Caki2 (cell line): ENCODE measurements at regions not wholly inside any gene's neighbourhood (a gene's known extent, or its start where the extent isn't known, plus 50 kb on each side); places are given as distances from the start of the nearest gene placed in this dataset.
"Not testable (repeated sequence)": the region's sequence is repeated elsewhere in the genome, so short reads cannot be mapped to it uniquely, and the experiment has no call there.

ENCODE experiments used
- DNase-seq: peaks from one replicate; pipeline ENCODE4 v3.0.0-alpha.2; 2015; ENCODE audit warnings: low read depth
- in situ Hi-C: cut with HindIII; loops from 2 replicates; pipeline ENCODE4 v1.10.0; 2016; ENCODE audit warnings: low sequenced_read_pairs, low pct_unique_long_range_greater_than_20kb, mixed read lengths

DNA sequence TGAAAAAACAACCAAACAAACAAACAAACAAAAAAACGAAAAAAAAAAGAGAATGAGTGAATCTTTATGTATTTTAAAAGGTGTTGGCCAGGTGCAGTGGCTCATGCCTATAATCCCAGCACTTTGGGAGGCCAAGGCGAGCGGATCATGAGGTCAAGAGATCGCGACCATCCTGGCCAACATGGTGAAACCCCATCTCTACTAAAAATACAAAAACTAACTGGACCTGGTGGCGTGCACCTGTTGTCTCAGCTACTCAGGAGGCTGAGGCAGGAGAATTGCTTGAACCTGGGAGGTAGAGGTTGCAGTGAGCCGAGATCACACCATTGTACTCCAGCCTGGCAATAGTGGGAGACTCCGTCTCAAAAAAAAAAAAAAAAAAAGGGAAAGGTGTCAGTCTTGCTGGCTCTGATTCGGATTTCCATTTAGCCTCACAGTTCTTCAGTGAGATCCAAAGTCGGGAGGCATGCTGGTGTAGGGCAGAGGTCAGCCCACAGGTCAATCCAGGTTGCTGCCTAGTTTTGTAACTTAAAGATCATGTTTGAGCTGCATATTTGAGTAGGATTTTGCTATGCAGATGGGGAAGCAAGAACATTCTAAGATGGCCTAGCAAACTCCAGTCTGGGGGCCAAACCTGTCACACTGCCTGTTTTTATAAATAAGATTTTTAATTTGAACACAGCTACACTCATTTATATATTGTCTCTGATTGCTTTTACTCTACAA lies 179.6 kb upstream of the ZNF217 start:
- DNase-seq = not testable (repeated sequence)
- in situ Hi-C loops = loop anchor here (25.0 kb wide), 1 partner anchor 139 kb away; no protein-coding TSS in a partner anchor

DNA sequence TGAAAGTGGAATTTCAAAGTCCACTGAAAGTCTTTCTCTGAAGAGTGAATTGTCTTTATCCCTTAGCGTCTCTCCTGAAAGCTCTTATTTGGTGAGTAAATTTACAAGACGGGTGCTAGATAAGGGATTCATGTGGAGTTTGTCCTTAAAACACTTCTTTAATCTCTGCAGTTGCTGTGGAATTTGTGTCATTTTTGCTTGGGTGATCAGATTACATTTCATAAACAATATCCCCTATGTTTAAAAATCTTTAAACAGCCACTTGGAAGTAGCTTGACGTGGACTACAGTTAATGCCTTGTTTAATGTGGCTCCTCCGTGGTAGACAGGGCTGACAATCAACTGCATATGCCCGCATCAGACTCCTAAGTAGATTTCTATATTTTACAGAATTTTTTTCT lies 175.4 kb upstream of the ZNF217 start:
- DNase-seq = no peak
- in situ Hi-C loops = loop anchor here (25.0 kb wide), 1 partner anchor 143 kb away; no protein-coding TSS in a partner anchor

DNA sequence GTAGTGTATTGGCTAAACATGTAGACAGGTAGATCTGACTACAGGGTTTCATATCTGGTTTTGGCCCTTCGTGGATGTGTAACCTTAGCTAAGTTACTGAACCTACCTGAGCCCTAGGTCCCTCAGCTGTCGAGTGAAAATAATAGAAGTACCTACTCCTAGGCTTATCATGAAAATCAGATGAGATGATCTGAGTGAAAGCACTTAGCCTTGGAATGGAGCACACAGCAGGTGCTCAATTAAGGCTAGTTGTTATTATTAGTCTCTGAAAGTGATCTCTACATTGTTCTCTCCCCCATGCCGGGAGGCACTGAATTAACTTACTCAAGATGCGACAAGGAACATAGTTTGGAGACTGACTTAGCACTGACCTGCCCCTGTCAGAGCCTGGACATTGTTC lies 174.7 kb upstream of the ZNF217 start:
- DNase-seq = no peak
- in situ Hi-C loops = loop anchor here (25.0 kb wide), 1 partner anchor 144 kb away; no protein-coding TSS in a partner anchor

DNA sequence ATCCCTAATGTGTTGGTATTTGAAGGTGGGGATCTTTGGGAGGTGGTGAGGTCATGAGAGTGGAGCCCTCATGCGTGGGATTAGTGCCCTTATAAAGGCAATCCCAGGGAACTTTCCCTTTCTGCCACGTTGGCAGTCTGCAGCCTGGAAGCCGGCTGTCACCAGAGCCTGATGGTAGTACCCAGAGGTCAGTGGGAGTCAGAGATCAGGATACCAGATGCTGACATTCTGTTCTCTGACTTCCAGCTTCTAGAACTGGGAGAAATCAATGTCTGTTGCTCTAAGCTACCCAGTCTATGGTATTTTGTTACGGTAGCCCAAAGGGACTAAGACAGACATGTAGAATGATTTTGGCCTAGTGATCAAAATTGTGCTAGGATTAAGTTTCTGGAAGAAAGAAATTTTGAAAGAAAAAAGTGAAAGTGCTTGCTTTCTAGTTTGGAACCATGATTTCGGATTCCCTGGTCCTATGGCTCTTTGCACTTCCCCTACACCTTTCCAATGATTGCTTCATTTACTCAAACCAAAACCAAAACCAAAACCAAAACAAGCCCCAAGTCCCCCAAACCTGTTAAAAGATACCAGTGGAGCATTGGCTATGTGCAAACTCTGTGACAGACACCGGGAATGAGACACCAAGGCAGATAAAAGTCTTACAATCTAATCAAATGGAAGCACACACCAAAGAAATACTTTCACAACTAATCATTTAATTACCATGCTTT lies 173.7 kb upstream of the ZNF217 start:
- in situ Hi-C loops = loop anchor here (25.0 kb wide), 1 partner anchor 145 kb away; no protein-coding TSS in a partner anchor
- no peak for DNase-seq

DNA sequence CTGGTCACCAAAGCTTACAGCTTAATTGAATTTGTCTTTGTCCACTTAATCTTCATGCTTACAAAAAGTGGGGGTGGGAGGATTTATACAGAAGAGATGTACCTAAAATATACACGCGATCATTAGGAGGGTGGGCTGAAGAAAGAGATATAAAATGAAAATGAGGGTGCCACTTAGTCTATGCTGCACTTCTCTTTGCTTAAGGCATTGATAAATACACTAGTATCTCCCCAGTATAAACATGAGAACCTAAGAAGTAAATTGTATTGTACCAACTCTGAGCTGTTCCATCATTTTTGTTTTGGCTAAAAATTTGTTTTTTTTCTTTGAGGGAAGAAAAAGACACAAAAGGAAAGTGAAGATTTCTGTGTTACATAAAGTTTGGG lies 170.8 kb upstream of the ZNF217 start:
- in situ Hi-C loops = loop anchor here (25.0 kb wide), 1 partner anchor 148 kb away; no protein-coding TSS in a partner anchor
- DNase-seq = no peak

DNA sequence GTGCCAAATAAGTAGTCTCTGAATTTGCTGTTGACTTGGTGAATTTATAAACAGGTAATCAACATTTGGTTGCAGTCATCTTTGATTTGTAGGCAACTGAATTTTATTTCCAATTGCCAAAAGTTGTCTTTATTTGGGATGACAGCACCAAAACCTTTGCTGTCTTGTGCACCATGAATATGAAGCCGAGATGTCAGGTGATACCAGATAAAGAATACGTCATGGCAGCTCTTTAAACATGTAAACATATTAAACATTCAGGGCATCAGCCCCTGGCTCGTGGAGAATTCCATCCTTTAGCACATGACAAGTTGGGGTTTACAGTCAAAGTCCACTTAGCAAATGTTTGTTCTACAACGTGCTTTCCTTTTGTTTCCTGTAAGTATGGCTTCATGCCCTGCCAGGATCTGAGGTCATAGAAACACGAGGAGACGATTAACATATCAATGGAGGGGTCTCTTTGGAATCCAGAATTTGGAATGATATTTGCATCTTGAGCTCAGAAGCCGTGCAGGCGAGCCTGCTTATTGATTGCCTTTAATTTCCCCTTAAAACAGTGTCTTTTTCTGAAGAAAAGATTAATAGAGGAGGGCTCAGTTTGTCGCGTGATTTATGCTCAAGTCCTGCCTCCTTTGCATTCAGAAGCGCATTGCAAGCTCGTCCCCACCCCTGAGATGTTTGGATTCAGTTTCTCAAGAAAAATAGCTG lies 170.2 kb upstream of the ZNF217 start:
- DNase-seq = peak; percentile 87
- in situ Hi-C loops = loop anchor here (25.0 kb wide), 1 partner anchor 148 kb away; no protein-coding TSS in a partner anchor

DNA sequence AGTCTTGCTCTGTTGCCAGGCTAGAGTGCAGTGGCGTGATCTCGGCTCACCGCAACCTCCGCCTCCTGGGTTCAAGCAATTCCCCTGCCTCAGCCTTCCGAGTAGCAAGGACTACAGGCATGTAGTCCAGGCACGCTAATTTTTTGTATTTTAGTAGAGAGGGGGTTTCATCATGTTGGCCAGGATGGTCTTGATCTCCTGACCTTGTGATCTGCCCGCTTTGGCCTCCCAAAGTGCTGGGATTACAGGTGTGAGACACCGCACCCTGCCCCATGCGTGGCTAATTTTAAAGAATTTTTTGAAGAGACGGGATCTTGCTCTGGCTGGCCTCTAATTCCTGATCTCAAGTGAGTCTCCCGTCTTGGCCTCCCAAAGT lies 168.8 kb upstream of the ZNF217 start:
- in situ Hi-C loops = loop anchor here (25.0 kb wide), 1 partner anchor 150 kb away; no protein-coding TSS in a partner anchor
- DNase-seq = not testable (repeated sequence)

DNA sequence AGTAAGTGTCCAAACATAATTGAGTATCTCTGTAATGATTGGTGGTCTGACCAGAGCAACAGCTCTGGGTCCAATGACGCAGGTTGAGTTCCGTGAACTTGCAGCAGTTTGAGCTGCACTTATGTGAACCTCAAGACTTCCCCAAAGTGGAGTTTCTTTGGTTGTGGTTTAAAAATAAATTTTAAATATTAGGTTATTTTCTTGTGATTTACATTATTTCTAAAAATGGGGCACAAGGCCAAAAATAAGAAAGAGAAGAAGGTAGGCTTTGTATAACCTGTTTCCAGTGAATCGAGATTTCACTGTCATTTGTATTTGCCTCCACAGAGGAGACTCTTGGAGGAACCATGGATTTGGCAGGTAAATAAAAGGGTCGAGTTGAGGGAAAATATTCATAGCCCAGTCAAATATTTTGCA lies 166.4 kb upstream of the ZNF217 start:
- in situ Hi-C loops = loop anchor here (25.0 kb wide), 1 partner anchor 152 kb away; no protein-coding TSS in a partner anchor
- no peak for DNase-seq

DNA sequence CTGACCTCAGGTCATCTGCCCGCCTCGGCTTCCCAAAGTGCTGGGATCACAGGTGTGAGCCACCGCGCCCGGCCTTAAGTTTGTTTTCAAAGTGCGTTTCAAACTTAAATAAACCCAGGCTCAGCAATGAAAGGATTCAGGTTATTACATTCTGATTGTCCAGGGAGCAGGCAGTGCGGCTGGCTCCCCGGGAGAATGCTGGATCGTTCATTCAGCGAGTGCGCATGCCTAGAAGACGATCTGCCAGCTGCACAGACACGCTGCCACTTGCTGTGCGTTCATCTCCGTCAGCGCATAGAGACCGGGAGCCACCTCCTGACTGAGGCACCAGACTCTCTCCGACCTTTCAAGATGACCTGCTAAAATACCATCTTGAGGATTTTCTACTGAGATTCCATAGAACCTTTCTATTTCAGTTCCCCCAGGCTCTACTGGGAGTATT lies 163.9 kb upstream of the ZNF217 start:
- no peak for DNase-seq
- in situ Hi-C loops = loop anchor here (25.0 kb wide), 1 partner anchor 155 kb away; no protein-coding TSS in a partner anchor

DNA sequence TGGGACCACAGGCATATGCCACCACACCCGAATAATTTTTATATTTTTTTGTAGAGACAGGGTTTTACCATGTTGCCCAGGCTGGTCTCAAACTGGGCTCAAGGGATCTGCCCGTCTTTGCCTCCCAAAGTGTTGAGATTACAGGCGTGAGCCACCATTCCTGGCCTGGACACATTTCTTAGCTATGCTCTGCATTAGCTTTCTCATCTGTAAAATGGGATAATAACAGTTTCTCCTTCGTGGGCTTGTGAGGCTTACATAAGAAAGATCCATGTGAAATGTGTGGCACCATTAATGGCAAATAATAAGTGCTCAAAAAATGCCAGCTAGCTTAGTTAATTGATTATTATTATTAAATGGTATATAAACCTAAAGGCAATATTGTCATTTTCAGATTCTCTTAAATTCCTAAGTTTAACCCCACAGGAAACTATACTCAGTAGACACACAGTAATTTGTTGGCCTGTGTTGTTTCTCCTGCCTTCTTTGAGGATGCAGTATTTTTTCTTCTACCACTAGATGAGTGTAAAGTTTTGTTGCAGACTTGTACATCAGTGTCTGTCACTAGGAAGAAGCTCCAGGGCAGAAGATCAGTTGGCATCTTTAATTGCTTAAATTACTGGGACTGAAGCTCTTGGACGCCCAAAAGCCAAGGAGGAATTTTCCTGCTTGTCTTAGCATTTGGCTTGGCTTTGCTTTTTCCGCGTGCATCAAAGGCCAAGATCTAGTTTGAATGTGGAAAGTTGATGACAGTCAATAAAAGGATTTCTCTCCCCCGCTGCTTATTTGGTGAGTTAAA lies 162.3 kb upstream of the ZNF217 start:
- in situ Hi-C loops = loop anchor here (25.0 kb wide), 1 partner anchor 156 kb away; no protein-coding TSS in a partner anchor
- DNase-seq = no peak

DNA sequence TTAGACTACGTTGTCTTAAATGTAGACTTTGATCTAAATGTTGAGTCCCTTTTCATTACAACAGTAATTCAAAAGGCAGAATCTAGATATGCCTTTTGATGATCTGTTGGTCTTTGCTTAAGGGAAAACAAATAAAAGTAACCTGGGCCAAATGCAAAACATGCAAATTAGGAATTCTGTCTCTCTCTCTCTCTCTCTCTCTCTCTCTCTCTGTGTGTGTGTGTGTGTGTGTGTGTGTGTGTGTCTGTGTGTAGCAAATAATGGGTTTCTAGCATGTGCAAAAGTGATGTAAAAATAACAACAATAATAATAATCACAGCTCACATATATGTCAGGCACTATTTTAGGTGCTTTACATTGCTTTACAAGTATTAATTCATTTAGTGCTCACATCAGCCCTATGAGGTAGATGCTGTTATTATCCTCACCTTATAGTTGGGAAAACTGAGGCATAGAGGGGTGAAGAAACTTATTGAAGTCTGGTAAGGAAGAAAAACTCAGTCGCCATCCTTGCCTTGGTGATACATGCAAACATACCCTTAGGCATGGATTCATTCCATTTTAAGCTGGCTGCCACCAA lies 160.3 kb upstream of the ZNF217 start:
- DNase-seq = no peak
- in situ Hi-C loops = loop anchor here (25.0 kb wide), 1 partner anchor 158 kb away; no protein-coding TSS in a partner anchor

DNA sequence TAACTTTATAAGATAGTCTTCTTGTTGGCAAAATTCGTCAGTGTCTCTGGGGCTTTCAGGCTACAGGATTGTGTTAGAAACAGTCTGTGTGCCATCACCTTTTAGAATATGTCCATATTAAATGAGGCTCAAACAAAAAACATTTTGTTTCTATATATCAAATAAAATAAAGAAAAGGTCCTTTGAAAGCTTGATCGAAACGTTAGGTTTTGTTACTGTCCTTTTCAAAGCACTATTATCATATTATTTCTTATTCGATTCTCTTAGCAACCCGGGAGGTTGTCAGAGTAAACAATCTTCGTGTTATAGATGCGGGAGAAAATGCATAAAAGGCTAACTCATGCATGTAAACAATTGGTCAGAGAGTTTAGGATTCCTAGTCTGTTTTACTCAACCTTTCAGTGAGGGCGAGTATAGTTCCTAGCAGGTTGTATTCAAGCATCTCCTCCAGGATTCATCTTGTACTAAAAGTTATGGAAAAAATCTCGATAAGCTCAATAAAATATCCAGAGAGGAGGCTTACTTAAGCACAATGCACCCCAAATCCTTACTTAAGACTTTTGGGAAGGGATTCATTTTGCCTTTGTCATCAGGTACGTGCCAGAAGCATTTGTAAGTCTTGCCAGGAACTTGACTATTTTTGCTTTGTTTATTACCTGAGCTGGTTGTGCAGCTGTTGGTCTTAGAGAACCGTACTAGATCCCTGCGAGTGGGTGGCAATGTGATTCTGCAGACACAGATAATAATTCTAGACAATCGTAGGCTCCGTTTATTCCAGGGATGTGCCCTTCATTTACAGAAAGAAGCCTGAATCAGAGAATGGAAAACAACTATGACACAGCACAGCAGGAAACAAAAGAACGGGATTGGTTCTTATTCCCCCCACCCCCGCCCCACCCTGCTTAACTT lies 159.6 kb upstream of the ZNF217 start:
- DNase-seq = peak; percentile 75
- in situ Hi-C loops = loop anchor here (25.0 kb wide), 1 partner anchor 159 kb away; no protein-coding TSS in a partner anchor

DNA sequence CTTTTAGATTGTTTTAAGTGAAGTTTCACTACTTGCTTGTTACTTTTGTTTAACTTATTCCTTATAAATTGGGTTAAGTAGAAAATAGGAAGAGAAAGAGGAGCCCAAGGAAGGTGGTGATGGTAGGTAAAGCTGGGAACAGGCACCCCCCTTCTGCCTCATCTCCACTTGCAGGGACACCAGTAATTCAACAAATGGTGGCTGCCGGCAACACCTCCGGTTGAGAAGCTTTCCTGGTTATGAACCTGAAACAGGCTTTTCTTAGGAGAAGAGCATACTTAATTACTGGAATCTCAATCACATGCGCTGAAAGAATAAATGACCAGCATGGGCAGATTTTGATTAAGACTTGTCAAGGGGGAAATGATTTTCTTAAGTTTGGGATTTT lies 158.9 kb upstream of the ZNF217 start:
- peak; percentile 38 for DNase-seq
- in situ Hi-C loops = loop anchor here (25.0 kb wide), 1 partner anchor 160 kb away; no protein-coding TSS in a partner anchor

DNA sequence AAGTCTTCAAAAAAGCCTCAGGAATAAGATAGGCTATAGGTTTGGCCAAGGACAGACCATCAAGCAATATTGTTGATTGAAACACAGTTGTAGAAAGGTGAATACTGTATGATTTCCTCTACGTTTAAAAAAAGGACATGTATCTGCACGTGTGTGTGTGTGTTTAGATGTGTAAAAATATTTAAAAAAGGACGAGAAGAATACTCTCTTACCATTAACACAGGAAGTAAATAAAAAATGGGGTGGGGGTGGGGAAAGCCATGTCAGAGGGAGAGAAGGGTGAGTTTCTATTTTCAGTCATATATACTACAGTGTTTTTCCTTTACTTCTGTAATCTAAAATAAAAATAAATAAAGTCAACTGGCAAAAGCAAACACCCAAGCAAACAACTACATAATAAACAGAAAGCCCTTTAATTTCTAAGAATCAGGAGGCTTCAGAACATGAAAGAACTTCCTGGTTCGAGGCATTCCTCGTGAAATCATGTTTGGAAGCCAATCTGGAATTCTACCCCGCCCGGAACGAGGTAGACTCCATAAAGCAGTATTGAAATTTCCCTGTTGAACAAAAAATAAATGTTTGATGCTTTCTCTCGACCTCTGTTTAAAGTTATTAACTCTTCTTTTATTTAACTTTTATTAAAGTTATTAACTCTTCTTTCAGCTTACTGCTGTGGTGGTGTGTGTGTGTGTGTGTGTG lies 158.1 kb upstream of the ZNF217 start:
- DNase-seq = no peak
- in situ Hi-C loops = loop anchor here (25.0 kb wide), 1 partner anchor 161 kb away; no protein-coding TSS in a partner anchor

DNA sequence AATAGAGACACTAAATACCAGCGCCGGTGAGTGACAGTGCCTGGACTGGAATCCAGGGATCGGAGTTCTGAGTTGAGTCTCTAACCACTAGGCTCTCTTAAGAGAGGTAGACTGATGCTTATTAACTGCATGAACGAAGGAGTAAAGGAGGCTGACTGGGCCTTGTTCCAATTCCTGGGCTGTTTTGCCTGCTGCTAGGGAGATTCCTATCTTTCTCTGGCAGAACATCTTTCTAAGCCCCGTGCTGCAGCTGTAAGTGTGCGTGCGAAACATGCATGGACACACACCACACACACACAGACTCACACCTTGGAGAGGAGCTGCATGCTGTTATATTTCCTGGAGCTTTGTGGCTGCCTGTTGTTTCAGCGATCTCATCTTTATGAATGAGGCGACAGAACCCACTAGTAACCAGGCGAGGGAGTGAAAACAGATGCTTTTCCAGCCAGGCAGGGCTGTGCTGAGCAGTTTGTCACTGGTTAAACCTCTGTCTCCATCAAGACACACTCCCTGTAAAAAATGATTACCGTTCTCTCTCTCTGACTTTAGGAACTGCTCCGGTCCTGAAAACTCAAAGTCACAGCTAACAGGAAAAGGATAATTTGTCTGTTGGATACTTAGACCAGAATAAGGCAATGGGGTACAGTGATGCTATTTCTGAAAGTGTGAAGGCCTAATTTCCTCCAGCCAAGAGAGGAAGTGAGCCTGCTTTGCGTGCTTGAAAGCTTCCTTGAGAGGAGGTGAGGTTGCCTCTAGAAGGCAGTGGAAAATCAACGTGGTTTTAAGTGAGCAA lies 157.4 kb upstream of the ZNF217 start:
- in situ Hi-C loops = loop anchor here (25.0 kb wide), 1 partner anchor 161 kb away; no protein-coding TSS in a partner anchor

More for the DNA sequence above, 157.4 kb upstream of the ZNF217 start:
- DNase-seq = peak; percentile 63
